Stimulated activated memory B cell treated with anti-CD40 and anti-IgM and Interleukin-4, amounts not matched to agents 10 μg/mL and 1 μg/mL and 100 μg/mL, for 72 hours (primary cell): ENCODE measurements at regions not wholly inside any gene's neighbourhood (a gene's known extent, or its start where the extent isn't known, plus 50 kb on each side); places are given as distances from the start of the nearest gene placed in this dataset.
"Not testable (repeated sequence)": the region's sequence is repeated elsewhere in the genome, so short reads cannot be mapped to it uniquely, and the experiment has no call there.

Experiments used
- ATAC-seq: fragments of 150-1000 bp; cut with Tn5 transposase; 2 replicates; pipeline ENCODE4 v1.10.0; 2021
- H3K27ac Mint-ChIP-seq: one replicate; pipeline ENCODE4 v1.8.0; 2022; ENCODE audit warnings: mild to moderate bottlenecking, mixed read lengths
- H3K27me3 Mint-ChIP-seq: one replicate; pipeline ENCODE4 v1.8.0; 2022; ENCODE audit warnings: mixed read lengths
- H3K36me3 Mint-ChIP-seq: one replicate; pipeline ENCODE4 v1.8.0; 2022; ENCODE audit warnings: mixed read lengths
- H3K4me1 Mint-ChIP-seq: one replicate; pipeline ENCODE4 v1.8.0; 2022; ENCODE audit warnings: mixed read lengths
- H3K4me3 Mint-ChIP-seq: one replicate; pipeline ENCODE4 v1.8.0; 2022; ENCODE audit warnings: mild to moderate bottlenecking, moderate library complexity, mixed read lengths
- H3K9me3 Mint-ChIP-seq: one replicate; pipeline ENCODE4 v1.8.0; 2022; ENCODE audit warnings: mixed read lengths

DNA sequence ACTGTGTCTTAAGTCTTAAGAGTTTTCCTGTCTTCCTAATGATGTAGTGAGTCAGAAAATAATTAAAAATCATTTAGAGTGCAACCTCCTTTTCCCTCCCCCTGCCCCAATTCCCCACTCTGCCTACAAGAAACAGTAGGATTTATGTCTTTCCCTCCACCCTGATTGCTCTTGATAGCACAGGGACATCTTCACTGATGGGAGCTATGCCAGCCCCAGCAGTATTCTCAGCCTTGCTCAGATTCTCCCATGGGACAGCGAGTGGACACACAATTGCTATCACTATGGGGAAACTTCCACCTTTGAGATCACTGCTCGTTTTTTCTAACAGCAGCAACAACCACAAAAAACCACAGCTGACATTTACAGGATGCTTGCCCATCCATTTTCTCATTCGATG is 216.6 kb upstream of the PLXNA2 start:
- no peak for ATAC-seq
- Mint-ChIP-seq H3K27ac (no peak overlapping the region), H3K36me3 (no peaks in the 10 kb centered on the region), H3K4me3 (no peak overlapping the region), H3K27me3 (no peaks in the 10 kb centered on the region), H3K4me1 (no peaks in the 10 kb centered on the region), H3K9me3 (peaks cover 4% of the 10 kb centered on the region)

GRCh38 chr1:208461680-208462079 is 217.5 kb upstream of the PLXNA2 start:
- Mint-ChIP-seq H3K9me3 (peaks cover 4% of the 10 kb centered on the region), H3K4me1 (no peaks in the 10 kb centered on the region), H3K4me3 (no peak overlapping the region), H3K36me3 (no peaks in the 10 kb centered on the region), H3K27me3 (no peaks in the 10 kb centered on the region), H3K27ac (no peak overlapping the region)
- no peak for ATAC-seq

GRCh38 chr1:208462761-208463160 is 218.6 kb upstream of the PLXNA2 start:
- no peak for ATAC-seq
- Mint-ChIP-seq H3K27me3 (no peaks in the 10 kb centered on the region), H3K9me3 (no peaks in the 10 kb centered on the region), H3K4me3 (no peak overlapping the region), H3K4me1 (no peaks in the 10 kb centered on the region), H3K36me3 (no peaks in the 10 kb centered on the region), H3K27ac (no peak overlapping the region)

GRCh38 chr1:208465266-208465665 is 221.1 kb upstream of the PLXNA2 start:
- Mint-ChIP-seq H3K36me3 (no peaks in the 10 kb centered on the region), H3K4me3 (no peak overlapping the region), H3K4me1 (no peaks in the 10 kb centered on the region), H3K9me3 (no peaks in the 10 kb centered on the region), H3K27me3 (no peaks in the 10 kb centered on the region), H3K27ac (no peak overlapping the region)
- no peak for ATAC-seq

DNA sequence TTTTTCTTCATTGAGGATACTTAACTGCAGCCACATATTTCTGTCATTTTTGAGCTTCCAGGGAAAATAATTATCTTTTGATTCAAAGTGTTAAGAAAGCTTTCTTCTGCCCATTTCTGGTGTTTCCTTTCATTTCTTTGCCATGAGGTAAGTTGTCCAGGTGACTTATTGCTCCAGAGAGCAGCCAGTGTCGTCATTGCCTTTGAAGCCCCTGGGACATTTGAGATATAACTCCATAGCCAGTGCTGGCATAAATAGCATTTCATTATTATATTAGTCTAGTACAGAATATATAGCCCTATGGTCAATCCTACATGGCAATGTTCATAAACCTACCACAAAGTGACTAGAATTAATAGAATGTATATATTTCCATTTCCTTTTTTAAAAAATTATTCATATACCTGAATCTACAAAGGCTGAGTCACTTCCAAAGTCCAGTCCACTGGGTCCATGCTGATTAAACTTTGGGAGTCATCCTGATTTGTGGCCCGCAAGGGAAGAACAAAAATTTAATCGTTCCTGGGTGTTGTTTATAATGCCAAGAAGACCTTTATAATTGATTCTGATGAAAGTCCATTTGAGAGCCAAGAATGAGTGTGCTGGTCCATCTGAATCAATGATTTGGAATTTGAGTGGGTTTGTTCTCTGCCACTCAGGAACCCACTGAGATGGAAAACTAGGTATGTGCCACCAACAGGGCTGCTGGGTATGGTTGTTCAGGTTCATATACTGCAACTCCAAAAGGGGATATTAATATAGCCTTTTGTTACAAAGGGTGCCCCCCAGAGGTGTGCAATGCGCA is 221.8 kb upstream of the PLXNA2 start:
- ATAC-seq, result no peak
- H3K27me3 Mint-ChIP-seq, result no peaks in the 10 kb centered on the region
- H3K9me3 Mint-ChIP-seq, result no peaks in the 10 kb centered on the region
- no peak overlapping the region for H3K4me3 Mint-ChIP-seq
- no peaks in the 10 kb centered on the region for H3K36me3 Mint-ChIP-seq
- H3K4me1 Mint-ChIP-seq, result no peaks in the 10 kb centered on the region
- no peak overlapping the region for H3K27ac Mint-ChIP-seq

GRCh38 chr1:208467151-208467780 is 223.1 kb upstream of the PLXNA2 start:
- Mint-ChIP-seq H3K27ac (no peak overlapping the region), H3K36me3 (no peaks in the 10 kb centered on the region), H3K4me3 (no peak overlapping the region), H3K4me1 (no peaks in the 10 kb centered on the region), H3K9me3 (no peaks in the 10 kb centered on the region), H3K27me3 (no peaks in the 10 kb centered on the region)
- ATAC-seq, result no peak

DNA sequence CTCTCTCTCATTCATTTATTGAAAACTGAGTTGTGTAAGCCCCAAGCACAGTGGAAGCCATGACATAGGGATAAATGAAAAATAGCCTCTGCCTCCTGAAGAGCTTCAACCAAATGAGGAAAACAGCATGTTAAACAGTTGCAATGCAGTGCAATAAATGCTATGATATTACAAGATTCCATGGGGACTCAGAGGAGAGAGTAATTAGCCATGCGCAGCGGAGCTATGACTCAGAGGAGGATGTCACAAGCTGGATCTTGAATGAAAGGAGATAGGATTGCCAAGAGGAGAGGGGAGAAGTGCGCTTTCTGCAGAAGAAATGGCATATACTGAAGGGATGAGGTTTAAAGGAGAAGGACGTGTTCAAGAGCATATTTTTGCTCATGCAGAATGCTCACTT is 231.3 kb upstream of the PLXNA2 start:
- Mint-ChIP-seq H3K27me3 (no peaks in the 10 kb centered on the region), H3K4me1 (no peaks in the 10 kb centered on the region), H3K9me3 (no peaks in the 10 kb centered on the region), H3K36me3 (no peaks in the 10 kb centered on the region), H3K27ac (no peak overlapping the region), H3K4me3 (no peak overlapping the region)
- ATAC-seq, result no peak

DNA sequence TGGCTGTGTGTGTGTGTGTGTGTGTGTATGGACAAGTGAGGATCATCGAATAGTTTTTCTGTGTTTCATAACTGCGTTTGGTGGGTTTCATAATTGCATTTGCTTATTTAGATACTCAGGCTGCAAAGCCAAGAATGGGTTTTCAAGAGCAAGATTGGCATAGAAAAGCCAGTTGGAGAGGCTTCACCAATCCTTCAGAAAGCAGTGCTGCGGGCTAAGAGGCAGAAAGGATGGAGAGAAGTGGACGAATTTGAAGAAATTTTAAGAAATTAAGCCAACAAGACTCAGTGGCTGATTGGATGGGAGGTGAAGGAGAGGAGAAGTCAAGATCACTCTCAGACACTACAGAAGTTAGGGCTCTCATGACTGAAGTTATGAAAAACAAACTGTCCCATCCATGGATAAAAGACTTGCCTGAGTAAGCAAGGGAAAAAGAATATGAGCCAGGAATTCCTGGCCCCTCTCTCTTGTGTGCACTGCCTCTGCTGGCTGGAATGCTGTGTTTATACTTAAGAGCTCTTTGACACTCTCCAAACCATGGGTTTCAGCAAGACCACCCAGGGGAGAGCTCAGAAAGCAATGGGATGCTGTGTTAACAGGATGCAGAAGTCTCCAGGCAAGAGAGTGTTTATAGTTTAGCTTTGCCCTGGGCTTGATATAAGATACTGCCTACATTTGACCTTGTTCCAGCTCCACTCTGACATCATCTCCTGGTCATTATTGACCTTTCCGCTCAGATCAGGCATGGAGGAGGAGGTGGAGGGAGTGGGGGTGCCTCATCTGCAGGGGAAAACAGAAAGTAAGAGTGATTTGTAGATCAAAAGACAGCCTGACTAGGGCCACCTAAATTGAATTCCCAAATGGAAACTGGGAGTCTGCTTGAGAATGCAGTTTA is 232.0 kb upstream of the PLXNA2 start:
- Mint-ChIP-seq H3K36me3 (no peaks in the 10 kb centered on the region), H3K9me3 (no peaks in the 10 kb centered on the region), H3K4me3 (no peak overlapping the region), H3K27ac (no peak overlapping the region), H3K27me3 (no peaks in the 10 kb centered on the region), H3K4me1 (no peaks in the 10 kb centered on the region)
- ATAC-seq, result no peak

DNA sequence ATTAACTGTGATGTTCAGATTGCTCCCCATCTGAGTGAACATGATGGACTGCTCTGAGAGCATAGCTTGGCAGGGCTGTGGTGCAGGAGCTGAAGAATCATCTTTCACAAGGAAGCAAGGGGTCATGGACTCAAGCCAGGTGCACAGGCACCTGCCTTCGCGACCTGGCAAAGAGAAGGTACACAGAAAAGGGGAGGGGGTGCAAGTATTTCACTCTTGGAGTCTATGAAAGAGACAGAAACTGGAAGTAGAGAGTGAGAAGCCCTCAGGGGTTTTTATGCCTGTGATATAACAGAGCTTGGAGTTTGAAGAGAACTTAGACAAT is 232.6 kb upstream of the PLXNA2 start:
- Mint-ChIP-seq H3K27me3 (no peaks in the 10 kb centered on the region), H3K36me3 (no peaks in the 10 kb centered on the region), H3K27ac (no peak overlapping the region), H3K4me1 (no peaks in the 10 kb centered on the region), H3K9me3 (no peaks in the 10 kb centered on the region), H3K4me3 (no peak overlapping the region)
- no peak for ATAC-seq

GRCh38 chr1:208479435-208479834 is 235.3 kb upstream of the PLXNA2 start:
- no peak overlapping the region for H3K4me3 Mint-ChIP-seq
- H3K36me3 Mint-ChIP-seq, result no peaks in the 10 kb centered on the region
- no peaks in the 10 kb centered on the region for H3K27me3 Mint-ChIP-seq
- no peaks in the 10 kb centered on the region for H3K9me3 Mint-ChIP-seq
- H3K4me1 Mint-ChIP-seq, result no peaks in the 10 kb centered on the region
- ATAC-seq, result no peak
- no peak overlapping the region for H3K27ac Mint-ChIP-seq

- H3K4me1 Mint-ChIP-seq, result no peaks in the 10 kb centered on the region
- H3K27me3 Mint-ChIP-seq, result no peaks in the 10 kb centered on the region
- H3K27ac Mint-ChIP-seq, result no peak overlapping the region
- no peak overlapping the region for H3K4me3 Mint-ChIP-seq
- no peak for ATAC-seq
- H3K9me3 Mint-ChIP-seq, result no peaks in the 10 kb centered on the region
- no peaks in the 10 kb centered on the region for H3K36me3 Mint-ChIP-seq
Observed at GRCh38 chr1:208485512-208485911, 241.3 kb upstream of the PLXNA2 start.

DNA sequence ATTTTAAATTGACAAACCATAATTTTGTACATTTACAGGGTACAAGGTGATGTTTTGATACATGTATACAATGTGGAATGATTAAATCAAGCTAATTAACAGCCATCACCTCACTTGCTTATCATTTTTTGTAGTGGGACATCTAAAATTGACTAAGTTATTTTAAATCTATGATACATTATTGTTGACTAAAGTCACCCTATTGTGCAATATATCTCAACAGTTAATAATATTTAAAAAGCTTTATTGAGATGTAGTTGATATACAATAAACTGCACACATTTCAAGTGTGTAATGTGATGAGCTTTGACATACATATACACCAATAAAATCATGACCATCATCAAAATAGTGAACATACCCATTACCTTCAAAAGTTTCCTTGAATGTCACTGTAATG is 242.5 kb upstream of the PLXNA2 start:
- ATAC-seq, result no peak

GRCh38 chr1:208488432-208488831 is 244.2 kb upstream of the PLXNA2 start:
- H3K27me3 Mint-ChIP-seq, H3K36me3 Mint-ChIP-seq, H3K9me3 Mint-ChIP-seq, H3K4me3 Mint-ChIP-seq, ATAC-seq, H3K4me1 Mint-ChIP-seq, H3K27ac Mint-ChIP-seq: not testable (repeated sequence)

More for the DNA sequence above, 242.5 kb upstream of the PLXNA2 start:
- Mint-ChIP-seq H3K9me3 (no peaks in the 10 kb centered on the region), H3K36me3 (no peaks in the 10 kb centered on the region), H3K4me3 (no peak overlapping the region), H3K27me3 (no peaks in the 10 kb centered on the region), H3K27ac (no peak overlapping the region), H3K4me1 (no peaks in the 10 kb centered on the region)

DNA sequence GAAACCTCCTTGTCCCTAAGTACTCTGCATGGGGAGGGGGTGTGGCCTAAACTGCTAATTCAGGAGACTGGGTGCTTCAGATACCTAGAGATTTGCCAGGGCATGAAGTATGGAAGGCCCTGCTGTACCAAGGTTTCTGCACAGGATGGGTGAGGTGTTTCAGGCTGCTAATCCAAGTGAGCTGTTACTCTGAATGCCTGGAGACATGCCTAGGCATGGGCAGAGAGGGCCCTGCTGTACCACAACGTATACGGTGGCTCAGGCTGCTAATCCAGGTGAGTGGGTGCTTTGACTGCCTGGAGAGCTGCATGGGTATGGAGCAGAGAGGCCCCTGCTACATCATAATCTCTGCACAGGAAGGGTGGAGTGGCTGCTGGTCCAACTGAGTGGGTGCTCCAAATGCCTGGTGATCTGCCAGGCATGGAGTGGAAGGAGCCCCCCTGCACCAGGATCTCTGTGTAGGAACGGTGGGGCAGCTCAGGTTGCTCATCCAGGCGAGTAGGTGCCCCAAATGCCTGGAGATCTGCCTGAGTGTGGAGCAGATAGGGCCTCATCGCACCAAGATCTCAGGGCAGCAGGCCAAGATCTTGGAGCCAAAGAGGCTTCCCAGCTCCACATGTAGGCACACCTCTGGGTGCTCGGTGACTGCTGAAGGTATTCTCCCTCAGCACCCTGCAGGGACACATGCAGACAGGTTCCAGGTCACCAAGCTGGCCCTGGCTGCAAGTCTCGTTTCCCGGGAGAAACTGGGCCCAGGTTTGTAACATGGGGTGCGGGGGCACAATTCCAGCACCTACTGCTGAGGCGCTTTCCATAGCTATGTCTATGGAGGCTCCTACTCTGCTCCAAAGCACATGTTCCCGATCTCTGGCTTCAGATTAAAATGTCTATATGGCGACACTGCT is 252.5 kb upstream of the PLXNA2 start:
- peaks cover 54% of the 10 kb centered on the region for H3K27me3 Mint-ChIP-seq
- H3K9me3 Mint-ChIP-seq, result peaks cover 2% of the 10 kb centered on the region
- no peaks in the 10 kb centered on the region for H3K36me3 Mint-ChIP-seq
- no peaks in the 10 kb centered on the region for H3K4me1 Mint-ChIP-seq
- H3K4me3 Mint-ChIP-seq, result no peak overlapping the region
- no peak for ATAC-seq
- no peak overlapping the region for H3K27ac Mint-ChIP-seq
